ENCODE measurements at regions not wholly inside any gene's neighbourhood (a gene's known extent, or its start where the extent isn't known, plus 50 kb on each side); places are given as distances from the start of the nearest gene placed in this dataset.

DNA sequence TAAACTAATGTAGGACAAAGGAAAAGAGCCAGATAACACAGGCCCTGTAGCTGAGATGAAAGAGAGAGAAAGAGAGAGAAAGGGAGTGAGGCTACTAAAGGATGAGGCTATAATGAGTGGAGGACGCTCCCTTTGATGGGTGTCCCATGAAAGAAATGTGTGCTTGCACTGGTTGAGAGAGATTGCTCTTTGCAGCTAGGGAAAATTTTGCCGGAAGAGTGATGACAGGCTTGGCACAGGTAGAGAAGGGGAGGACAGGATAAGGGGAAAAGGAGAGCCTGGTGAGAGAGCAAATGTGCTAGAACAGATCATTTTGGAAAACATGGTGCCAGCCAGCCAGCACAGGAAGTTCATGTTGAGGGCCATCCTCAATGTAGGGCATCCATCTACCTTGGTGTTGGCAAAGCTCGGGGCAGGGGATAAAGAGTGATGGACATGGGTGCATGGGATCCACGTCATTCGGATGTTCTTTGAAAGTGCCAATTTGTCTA, 248.6 kb downstream of the BTG1 start:
- TF ChIP-seq, protein P1, sequence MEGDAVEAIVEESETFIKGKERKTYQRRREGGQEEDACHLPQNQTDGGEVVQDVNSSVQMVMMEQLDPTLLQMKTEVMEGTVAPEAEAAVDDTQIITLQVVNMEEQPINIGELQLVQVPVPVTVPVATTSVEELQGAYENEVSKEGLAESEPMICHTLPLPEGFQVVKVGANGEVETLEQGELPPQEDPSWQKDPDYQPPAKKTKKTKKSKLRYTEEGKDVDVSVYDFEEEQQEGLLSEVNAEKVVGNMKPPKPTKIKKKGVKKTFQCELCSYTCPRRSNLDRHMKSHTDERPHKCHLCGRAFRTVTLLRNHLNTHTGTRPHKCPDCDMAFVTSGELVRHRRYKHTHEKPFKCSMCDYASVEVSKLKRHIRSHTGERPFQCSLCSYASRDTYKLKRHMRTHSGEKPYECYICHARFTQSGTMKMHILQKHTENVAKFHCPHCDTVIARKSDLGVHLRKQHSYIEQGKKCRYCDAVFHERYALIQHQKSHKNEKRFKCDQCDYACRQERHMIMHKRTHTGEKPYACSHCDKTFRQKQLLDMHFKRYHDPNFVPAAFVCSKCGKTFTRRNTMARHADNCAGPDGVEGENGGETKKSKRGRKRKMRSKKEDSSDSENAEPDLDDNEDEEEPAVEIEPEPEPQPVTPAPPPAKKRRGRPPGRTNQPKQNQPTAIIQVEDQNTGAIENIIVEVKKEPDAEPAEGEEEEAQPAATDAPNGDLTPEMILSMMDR (IDR thresholded peaks at IDR 0.05; ENCODE audit: low read depth, low read length) = no peak
- no peak for TF ChIP-seq EZH2phosphoT487 (IDR thresholded peaks at IDR 0.05; ENCODE audit: low read depth)

Measured in OCI-LY3 (cell line).